ENCODE measurements at regions not wholly inside any gene's neighbourhood (a gene's known extent, or its start where the extent isn't known, plus 50 kb on each side); places are given as distances from the start of the nearest gene placed in this dataset.

DNA sequence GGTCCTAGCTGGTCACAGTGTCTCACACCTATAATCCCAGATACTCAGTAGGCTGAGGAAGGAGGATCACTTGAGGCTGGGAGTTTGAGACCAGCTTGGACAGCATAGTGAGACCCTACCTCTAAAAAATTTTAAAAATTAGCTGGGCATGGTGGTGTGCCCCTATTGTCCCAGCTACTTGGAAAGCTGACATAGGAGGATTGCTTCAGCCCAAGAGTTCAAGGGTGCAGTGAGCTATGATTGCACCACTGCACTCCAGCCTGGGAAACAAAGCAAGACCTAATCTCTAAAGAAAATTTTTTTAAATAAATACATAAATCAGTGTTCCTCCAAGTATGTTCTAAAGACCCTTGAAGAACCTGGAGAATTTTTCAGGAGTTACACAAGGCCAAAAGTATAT is 50.6 kb upstream of the GNAO1 start:
- no peak overlapping the region for H3K4me3 ChIP-seq (ENCODE audit: low read depth, low read length)
- DNase-seq (ENCODE audit: low read depth) = no peak

DNA sequence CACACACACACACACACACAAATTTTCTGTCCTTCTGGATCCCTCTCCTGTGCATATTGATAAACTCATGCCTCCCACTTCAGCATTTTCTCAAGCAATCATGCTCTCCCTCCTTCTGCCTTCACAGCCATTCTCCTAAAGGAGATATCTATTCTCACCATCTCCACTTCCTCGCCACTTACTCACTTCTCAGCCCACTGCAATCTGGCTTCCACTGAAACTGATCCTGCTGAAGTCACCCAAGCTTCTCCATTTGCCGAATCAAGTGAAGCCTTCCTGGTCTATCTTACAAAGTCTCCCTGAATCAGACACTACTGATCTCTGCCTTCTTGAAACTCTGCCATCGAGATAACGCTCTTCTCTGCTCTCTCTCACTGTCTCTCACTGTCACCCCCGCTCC is 54.0 kb upstream of the GNAO1 start:
- no peak overlapping the region for H3K4me3 ChIP-seq (ENCODE audit: low read depth, low read length)
- DNase-seq (ENCODE audit: low read depth) = no peak

GRCh38 chr16:56136256-56136655 is 55.0 kb upstream of the GNAO1 start:
- DNase-seq (ENCODE audit: low read depth) = no peak
- no peak overlapping the region for H3K4me3 ChIP-seq (ENCODE audit: low read depth, low read length)

DNA sequence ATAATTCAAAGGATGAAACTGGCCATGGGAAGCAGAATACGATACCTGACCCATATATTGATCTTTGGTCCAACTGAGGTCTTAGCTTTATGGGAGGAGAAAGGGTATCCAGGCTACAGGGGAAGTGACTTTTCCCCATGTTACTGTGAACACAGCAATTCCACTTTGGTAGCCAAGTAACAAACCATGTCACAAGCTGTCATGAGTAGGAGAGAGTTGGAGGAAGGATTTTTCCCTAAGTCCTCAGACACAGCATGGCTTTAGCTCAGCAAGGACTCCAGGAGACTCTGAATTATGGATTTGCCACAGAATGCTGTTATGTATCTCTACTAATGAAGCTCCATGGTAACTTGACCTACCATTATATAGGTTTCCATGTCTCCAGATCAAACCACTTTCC is 56.5 kb upstream of the GNAO1 start:
- H3K4me3 ChIP-seq (ENCODE audit: low read depth, low read length) = no peak overlapping the region
- no peak for DNase-seq (ENCODE audit: low read depth)

DNA sequence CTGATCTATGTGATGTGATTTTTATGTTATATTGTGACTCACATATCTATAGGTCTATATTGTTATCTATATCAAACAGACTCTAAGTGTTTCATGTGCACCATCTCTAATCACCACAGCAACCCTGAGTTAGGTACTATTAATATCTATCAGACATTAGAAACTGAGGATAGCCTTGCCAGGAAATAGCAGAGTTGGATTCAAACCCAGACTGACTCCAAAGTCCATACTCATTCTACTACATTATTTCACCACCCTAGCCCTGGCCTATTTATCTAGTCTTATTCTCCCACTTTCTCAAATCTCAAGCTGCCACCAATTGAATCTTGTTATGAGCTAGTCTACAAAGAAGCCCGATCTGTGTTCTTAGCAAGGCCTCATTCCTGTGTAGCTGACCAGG is 65.4 kb upstream of the GNAO1 start:
- DNase-seq (ENCODE audit: low read depth) = no peak
- H3K4me3 ChIP-seq (ENCODE audit: low read depth, low read length) = no peak overlapping the region

- no peak overlapping the region for H3K4me3 ChIP-seq (ENCODE audit: low read depth, low read length)
- no peak for DNase-seq (ENCODE audit: low read depth)
Observed at GRCh38 chr16:56122251-56122650, 69.0 kb upstream of the GNAO1 start.

DNA sequence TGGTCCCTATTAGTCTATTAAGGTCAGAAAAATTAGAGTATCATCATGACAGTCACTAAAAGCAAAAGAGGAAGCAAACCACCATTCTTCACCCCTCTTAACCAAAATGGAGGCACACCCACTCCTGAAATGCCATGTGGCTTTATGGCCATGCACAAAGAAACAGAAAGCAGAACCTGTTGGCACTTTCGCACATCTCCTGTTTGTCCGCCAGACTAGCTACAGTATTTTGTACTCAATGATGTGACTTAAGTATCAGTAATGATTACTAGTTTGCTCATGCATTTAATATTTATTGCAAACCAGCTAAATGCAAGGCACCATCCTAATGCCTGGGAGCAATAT is 70.2 kb upstream of the GNAO1 start:
- H3K4me3 ChIP-seq (ENCODE audit: low read depth, low read length) = no peak overlapping the region
- DNase-seq (ENCODE audit: low read depth) = no peak

GRCh38 chr16:56120447-56121155 is 70.7 kb upstream of the GNAO1 start:
- H3K4me3 ChIP-seq (ENCODE audit: low read depth, low read length) = no peak overlapping the region
- DNase-seq (ENCODE audit: low read depth) = no peak

GRCh38 chr16:56119133-56119532 is 72.2 kb upstream of the GNAO1 start:
- H3K4me3 ChIP-seq (ENCODE audit: low read depth, low read length) = no peak overlapping the region
- no peak for DNase-seq (ENCODE audit: low read depth)

GRCh38 chr16:56116577-56116964 is 74.7 kb upstream of the GNAO1 start:
- no peak for DNase-seq (ENCODE audit: low read depth)
- no peak overlapping the region for H3K4me3 ChIP-seq (ENCODE audit: low read depth, low read length)

DNA sequence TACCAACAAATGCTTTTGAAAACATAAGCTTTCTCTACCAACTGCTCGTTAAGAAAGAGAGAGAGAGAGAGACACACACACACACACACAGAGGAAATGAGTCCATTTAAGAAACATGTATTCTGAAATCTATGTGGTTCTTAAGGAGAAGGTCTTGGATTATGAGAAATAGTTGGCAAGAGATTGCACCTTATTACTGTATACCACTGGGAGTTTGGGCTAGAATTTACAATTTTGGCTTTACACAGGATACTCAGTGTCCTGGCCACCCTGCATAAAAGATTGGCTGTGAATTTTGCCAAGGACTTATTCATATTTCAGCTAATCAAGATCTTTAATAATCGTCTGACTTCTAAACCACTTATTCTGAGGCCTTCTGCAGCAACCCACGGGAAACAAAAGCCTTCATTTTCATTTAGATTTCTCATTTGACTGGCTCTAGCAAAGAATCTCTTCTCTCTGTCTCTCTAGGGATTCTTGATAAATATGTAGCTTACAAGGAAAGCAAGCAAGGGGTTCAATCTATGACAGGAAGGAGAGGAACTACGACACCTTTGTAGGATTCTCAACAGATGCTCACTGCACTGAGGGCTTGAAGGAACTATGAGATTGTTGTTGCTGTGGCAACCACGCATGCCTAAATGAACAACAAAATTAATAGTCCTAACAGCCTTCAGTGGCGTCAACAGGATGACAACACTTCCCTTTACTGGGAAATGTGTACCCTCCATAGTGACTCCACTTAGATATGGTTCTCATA is 75.3 kb upstream of the GNAO1 start:
- DNase-seq (ENCODE audit: low read depth) = no peak
- no peak overlapping the region for H3K4me3 ChIP-seq (ENCODE audit: low read depth, low read length)

- H3K4me3 ChIP-seq (ENCODE audit: low read depth, low read length) = no peak overlapping the region
- no peak for DNase-seq (ENCODE audit: low read depth)
Observed at GRCh38 chr16:56113223-56113622, 78.1 kb upstream of the GNAO1 start.

- H3K4me3 ChIP-seq (ENCODE audit: low read depth, low read length) = no peak overlapping the region
- no peak for DNase-seq (ENCODE audit: low read depth)
Observed at GRCh38 chr16:56111100-56111499, 80.2 kb upstream of the GNAO1 start.

- no peak for DNase-seq (ENCODE audit: low read depth)
Observed at GRCh38 chr16:56109994-56110393, 81.3 kb upstream of the GNAO1 start.

GRCh38 chr16:56109205-56109604 is 82.1 kb upstream of the GNAO1 start:
- H3K4me3 ChIP-seq (ENCODE audit: low read depth, low read length) = no peak overlapping the region
- DNase-seq (ENCODE audit: low read depth) = no peak

More at GRCh38 chr16:56109994-56110393, 81.3 kb upstream of the GNAO1 start:
- H3K4me3 ChIP-seq (ENCODE audit: low read depth, low read length) = no peak overlapping the region

DNA sequence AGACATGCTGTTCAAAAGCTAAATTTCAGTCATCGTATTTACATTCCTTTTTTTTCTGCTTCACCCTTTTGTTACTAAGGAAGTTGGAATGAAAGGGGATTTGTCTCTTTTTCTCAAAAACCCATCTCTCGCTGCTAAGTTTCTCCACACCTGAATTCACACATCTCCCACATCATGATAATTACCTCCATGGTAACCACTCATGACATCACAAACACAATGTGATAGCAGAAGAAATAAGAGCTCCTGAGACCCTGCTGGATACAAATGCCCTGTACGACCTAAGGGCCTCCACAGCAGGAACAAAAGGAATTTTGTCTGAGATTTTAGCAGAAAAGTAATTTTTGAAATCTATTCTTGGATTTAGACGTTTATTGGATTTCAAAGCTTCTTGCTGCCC is 82.6 kb upstream of the GNAO1 start:
- no peak overlapping the region for H3K4me3 ChIP-seq (ENCODE audit: low read depth, low read length)
- DNase-seq (ENCODE audit: low read depth) = no peak

DNA sequence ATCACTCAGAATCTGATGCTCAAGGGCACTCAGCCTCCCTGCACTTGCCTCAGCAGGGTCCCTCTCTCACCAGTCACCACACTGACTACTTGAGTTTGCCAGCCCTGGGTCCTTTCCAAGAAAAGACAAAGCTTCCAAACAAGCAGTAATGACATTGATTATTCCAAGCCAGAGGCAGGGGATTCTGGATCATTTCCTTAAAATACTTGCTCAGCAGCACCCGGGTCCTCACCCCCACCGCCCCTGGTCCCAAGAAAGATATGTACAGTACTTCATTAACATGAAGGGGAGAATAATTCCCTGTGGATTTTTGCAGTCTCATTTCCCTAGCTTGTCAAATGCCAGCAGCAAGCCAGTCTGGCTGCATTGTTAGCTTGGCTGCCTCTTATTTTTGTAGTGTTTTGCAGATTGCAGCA is 83.2 kb upstream of the GNAO1 start:
- DNase-seq (ENCODE audit: low read depth) = no peak
- H3K4me3 ChIP-seq (ENCODE audit: low read depth, low read length) = no peak overlapping the region

DNA sequence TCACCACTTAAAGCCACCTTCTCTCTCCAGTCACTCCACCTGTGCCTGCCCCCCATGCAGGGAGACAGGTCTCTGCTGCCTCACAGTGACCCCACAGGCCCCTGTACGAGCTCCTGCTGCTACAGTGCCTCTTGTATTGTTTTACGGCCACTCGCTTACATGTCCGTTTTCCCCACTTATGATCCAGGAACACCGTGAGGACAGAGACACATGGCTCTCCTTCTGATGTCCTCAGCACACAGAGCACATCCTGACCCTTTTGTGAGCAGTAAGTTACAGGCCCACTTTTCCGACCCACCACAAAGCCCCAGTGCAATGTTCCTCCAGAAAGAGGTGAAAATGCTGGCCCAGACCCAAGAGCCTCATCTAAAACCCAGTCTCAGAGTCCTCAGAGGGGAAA is 84.8 kb upstream of the GNAO1 start:
- H3K4me3 ChIP-seq (ENCODE audit: low read depth, low read length) = no peak overlapping the region
- DNase-seq (ENCODE audit: low read depth) = no peak

DNA sequence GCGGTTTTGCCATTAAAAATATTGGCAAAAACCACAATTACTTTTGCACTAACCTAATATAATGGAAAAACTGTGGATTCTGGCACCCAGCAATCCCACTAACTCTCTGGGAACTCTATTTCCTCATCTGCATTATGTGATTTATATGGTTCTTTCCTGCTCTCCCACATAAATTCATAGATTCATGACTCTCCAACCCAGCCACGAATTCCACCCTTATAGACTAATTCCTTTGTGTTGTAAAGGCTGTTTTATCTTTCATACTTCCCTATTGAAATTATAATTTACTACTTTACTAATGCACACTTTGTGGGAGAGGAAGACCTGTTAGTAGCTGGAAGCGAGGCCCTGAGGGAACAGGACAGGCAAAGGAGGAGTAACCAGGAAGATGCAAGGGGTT is 88.4 kb upstream of the GNAO1 start:
- no peak for DNase-seq (ENCODE audit: low read depth)
- no peak overlapping the region for H3K4me3 ChIP-seq (ENCODE audit: low read depth, low read length)

DNA sequence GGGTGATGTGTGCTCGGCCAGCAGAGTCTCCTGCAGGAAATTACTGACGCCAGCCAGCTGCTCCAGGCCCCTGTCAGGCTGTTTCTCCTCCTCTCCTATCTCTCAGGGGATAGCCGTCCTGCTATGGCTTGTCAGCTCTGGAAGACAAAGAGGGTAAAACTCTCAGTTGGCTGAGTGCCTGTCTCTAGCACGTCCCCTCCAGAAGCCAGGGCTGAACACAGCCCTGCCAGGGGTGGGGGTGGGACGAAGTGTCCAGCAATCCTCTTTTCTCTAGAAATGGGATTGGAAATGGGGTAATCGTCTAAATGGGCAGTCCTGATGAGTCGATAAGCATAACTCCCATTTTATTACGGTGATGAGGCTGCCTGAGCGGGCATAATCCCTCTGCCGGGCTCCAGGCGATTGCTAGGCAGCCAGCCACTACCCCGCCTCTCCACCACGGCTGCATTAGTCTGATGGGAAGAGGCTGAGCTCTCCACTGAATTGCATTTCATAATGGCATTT is 89.1 kb upstream of the GNAO1 start:
- no peak for DNase-seq (ENCODE audit: low read depth)
- no peak overlapping the region for H3K4me3 ChIP-seq (ENCODE audit: low read depth, low read length)

DNA sequence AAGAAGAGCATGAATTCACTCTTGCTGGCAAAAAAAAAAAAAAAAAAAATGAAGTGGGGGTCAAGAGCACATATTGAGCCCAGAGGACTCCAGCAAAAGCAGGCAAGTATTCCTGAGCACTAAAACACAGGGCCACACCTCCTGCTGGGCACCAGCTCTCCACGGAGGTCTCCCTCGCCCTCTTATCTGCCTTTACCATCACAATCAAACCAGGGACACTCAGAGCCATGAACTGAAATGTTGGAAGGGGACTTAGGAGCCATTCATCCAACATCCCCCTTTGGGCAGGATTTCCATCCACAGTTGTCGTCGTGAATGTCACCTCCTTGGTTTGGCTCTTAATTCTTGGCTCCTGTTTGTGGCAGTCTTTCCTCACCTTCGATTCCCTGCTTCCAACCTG is 89.8 kb upstream of the GNAO1 start:
- DNase-seq (ENCODE audit: low read depth) = no peak
- H3K4me3 ChIP-seq (ENCODE audit: low read depth, low read length) = no peak overlapping the region
